SU-DHL-6 (cell line): ENCODE measurements at regions not wholly inside any gene's neighbourhood (a gene's known extent, or its start where the extent isn't known, plus 50 kb on each side); places are given as distances from the start of the nearest gene placed in this dataset.

Source experiments
- EZH2phosphoT487 ChIP-seq: fragments of 200-600 bp; sonication (generic), shearing (Covaris generic); conservative IDR thresholded peaks from 2 replicates; pipeline ENCODE4 v1.6.1; 2018; ENCODE audit warnings: mild to moderate bottlenecking, antibody characterized with exemption, low read length, moderate library complexity, mixed read lengths
- TF ChIP-seq, protein P1 (sequence below): fragments of 200-600 bp; sonication (generic); IDR thresholded peaks from one replicate; pipeline ENCODE4 v1.5.1; 2017; ENCODE audit warnings: antibody characterized with exemption, mild to moderate bottlenecking, low read length, moderate library complexity; ENCODE audit not compliant: insufficient read depth, poor library complexity, severe bottlenecking

DNA sequence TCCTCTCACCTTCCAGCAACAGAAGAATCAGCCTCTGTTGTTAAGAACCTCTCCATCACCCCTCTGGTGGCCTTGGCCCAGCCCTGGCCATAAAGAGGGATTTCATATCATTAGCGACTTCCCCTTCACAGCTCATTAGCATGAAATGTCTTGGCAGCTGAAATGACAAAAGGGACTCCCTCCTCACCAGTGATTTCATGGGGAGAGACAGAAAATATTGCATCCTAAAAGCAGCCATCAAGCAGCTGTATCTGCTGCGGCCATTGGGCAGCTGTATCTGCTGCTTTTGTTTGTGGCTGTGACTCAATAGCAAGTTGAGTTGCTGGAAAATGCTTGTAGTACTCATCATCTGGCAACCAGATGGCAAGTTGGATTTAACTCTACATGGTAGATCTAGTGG, 105.9 kb upstream of the RMDN2 start:
- TF ChIP-seq, protein P1, sequence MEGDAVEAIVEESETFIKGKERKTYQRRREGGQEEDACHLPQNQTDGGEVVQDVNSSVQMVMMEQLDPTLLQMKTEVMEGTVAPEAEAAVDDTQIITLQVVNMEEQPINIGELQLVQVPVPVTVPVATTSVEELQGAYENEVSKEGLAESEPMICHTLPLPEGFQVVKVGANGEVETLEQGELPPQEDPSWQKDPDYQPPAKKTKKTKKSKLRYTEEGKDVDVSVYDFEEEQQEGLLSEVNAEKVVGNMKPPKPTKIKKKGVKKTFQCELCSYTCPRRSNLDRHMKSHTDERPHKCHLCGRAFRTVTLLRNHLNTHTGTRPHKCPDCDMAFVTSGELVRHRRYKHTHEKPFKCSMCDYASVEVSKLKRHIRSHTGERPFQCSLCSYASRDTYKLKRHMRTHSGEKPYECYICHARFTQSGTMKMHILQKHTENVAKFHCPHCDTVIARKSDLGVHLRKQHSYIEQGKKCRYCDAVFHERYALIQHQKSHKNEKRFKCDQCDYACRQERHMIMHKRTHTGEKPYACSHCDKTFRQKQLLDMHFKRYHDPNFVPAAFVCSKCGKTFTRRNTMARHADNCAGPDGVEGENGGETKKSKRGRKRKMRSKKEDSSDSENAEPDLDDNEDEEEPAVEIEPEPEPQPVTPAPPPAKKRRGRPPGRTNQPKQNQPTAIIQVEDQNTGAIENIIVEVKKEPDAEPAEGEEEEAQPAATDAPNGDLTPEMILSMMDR, result no peak
- TF ChIP-seq EZH2phosphoT487, result no peak
